Cardiac fibroblast (primary cell): ENCODE measurements at regions not wholly inside any gene's neighbourhood (a gene's known extent, or its start where the extent isn't known, plus 50 kb on each side); places are given as distances from the start of the nearest gene placed in this dataset.

Experiments
- DNase-seq, 2 donors: peaks; one replicate each; pipeline versions ENCODE4 v3.0.0 to v3.0.0-alpha.2; 2010; ENCODE audit warnings: low read depth in 2 of 2
- H3K4me3 ChIP-seq, 2 donors: replicated peaks in 1 of 2; 1 replicate in 1 of 2; 2 replicates in 1 of 2; pipeline ENCODE4 v1.5.1; 2011; ENCODE audit warnings: low read depth in 2 of 2, low read length in 2 of 2, mild to moderate bottlenecking in 2 of 2, moderate library complexity in 1 of 2
- CTCF ChIP-seq: IDR thresholded peaks from one replicate; pipeline ENCODE4 v1.5.1; 2011; ENCODE audit warnings: low read depth, mild to moderate bottlenecking, low read length, inconsistent platforms

DNA sequence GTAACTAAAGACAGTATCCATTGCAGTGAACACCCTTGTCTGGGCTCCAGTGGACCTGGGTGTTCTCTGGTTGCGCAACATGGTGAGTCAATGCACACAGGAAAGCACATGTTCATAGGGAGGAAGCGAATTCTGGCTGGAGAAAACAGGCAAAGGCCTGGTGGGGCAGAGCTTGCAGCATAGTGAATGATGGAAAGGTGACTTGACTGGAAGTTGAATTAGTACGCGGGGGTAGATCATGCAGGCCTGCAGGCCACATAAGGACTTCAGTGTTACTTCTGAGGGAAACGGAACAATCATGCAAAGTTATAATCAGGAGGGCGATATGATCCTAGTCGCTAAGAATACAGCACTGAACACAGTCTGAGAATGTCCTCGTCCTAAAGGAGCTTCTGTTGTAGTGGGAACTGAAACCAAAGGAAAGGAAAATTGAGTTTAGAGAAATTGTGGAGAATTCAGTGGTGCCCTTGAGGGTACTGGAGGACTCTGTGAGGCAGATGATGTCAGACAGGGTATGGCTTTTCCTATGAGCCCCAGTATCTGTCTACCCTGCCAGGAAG is 71.9 kb upstream of the RANBP3L start:
- TF ChIP-seq CTCF, result no peak
- H3K4me3 ChIP-seq, result no peak overlapping the region
- DNase-seq, result peak; percentile 84 to 89

DNA sequence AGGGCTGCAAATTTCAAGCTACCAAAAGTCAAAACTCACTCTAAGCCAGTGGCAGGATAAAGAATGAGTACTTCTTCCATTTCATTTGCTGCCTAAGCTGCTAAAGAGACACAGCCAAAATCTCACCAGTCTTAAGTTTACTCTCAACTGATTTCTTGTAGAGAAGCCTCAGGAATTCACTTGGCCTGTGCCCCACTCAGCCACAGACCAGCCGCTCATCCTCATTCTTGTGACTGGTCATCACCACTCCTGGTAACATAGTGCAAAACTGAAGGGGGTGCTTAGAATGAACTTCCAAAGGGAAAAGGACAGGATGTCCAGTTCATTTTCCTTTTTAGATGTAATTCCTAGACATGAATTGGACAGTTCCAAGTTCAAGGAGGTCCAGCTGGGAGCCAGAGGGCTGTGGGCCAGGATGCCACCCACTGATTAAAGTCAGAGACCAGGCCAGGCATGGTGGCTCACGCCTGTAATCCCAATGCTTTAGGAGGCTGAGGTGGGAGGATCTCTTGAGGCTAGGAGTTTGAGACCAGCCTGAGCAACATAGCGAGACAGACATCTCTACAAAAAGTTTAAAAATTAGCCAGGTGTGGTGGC is 72.7 kb upstream of the RANBP3L start:
- DNase-seq, result peak; percentile 65 to 80
- H3K4me3 ChIP-seq, result no peak overlapping the region
- TF ChIP-seq CTCF, result no peak

- H3K4me3 ChIP-seq, result no peak overlapping the region
- DNase-seq, result no peak
- no peak for TF ChIP-seq CTCF
Observed at GRCh38 chr5:36377192-36377591, 75.5 kb upstream of the RANBP3L start.

- H3K4me3 ChIP-seq, result no peak overlapping the region
- TF ChIP-seq CTCF, result no peak
- peak in 1 of 2 donors; percentile 34 for DNase-seq
Observed at GRCh38 chr5:36378551-36378950, 76.8 kb upstream of the RANBP3L start.

DNA sequence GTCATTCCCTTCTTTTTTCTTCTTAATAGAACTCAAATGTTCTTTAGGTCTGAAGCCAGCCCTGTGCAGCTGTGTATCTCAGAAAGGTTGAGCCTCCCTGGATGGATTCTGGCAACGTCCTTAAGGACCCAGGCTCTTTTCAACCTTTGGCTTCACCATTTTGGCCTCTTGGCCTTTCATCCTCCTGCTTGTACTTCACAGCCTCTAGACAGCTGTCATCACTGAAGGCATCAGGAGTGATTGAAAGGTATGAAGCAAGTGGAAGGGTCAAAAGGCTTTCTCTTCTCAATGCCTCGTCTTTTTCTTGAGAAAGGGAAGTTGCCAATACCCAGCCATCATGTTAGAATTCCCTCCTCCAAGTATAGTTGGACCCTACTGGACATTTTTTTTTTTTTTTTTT is 81.2 kb upstream of the RANBP3L start:
- TF ChIP-seq CTCF, result no peak
- DNase-seq, result no peak
- H3K4me3 ChIP-seq, result no peak overlapping the region

DNA sequence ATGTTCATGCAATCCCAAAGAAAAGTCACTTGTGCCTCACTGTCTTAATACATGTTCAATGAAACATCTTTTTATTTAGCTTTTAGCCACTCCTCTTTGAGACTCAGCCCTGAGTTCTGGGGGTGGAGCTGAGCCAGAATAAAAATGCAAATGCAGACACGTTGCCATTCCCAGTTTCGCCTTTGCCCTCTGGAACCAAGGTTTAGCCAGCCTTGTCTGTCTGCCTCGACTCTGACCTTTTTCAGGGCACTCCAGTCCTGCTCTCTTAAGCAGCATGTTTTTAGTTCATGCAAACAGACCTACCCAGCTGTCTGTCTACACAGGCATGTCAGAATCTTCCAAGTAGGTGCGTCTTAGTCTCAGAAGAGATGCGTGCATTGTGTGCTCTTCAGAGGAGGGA is 82.2 kb upstream of the RANBP3L start:
- H3K4me3 ChIP-seq, result no peak overlapping the region
- no peak for DNase-seq
- TF ChIP-seq CTCF, result no peak

GRCh38 chr5:36384845-36385244 is 83.1 kb upstream of the RANBP3L start:
- DNase-seq, result no peak
- no peak for TF ChIP-seq CTCF
- no peak overlapping the region for H3K4me3 ChIP-seq
